NCI-H1930 (cell line): ENCODE measurements at regions not wholly inside any gene's neighbourhood (a gene's known extent, or its start where the extent isn't known, plus 50 kb on each side); places are given as distances from the start of the nearest gene placed in this dataset.
"Not testable (repeated sequence)": the region's sequence is repeated elsewhere in the genome, so short reads cannot be mapped to it uniquely, and the experiment has no call there.

Source experiments
- DNase-seq, 2 experiments: peaks; one replicate each; lab custom pipeline; 2025; lab: John Stamatoyannopoulos, UW

DNA sequence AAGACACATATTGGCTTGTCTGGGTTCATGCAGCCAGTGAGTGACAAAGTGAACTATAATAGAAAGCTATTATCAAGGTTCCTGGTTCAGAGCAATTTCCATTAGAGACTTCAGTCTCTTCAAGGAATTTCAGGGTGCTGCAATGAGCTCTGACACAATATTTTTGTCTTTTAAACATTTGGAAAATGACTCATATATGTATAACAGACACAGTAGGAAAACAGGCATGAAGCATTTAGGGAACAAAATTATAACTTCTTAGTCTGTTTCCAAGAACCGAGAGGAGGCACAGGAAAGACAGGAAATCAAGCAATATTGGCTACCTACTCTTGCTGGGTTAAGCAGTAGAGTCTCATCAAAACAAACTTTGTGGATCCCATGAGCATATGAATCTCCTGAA is 170.4 kb downstream of the PTPRC start:
- no peak for DNase-seq

DNA sequence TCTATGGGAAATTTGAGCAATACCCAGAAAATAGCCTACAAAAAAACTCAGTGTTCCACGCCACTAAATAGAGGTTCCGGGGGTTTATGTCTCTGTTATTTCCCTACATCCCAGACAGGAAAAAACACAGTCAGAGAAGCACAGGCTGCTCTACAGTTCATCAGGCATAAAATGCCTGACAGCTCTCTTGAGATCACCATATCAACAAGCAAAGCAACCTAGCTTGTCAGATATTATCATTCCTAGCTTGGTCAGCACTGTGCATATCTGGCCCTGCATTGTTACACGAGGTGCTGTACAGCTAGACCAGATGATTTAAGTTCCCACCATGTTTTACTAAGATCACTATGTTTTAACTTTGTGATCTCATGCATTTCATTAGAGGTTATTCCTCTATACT is 172.6 kb downstream of the PTPRC start:
- no peak for DNase-seq

DNA sequence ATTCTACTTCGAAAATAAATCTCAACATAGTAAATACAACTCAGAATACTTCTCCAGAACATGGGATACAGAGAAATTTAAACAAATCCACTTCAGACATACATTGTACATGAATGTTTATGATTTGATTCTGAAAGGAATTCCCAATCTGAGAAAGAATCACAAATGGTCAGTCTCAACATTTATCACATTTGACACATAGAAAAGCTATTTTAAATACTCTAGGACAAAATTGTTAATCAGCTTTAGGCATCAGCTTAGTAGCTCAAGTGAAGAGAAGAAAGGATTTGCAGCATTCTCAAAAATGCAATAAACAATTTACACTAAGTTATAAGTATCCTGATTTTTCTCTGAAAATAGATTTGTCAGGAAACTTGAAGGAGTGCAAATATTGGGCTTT is 184.8 kb downstream of the PTPRC start:
- no peak for DNase-seq

DNA sequence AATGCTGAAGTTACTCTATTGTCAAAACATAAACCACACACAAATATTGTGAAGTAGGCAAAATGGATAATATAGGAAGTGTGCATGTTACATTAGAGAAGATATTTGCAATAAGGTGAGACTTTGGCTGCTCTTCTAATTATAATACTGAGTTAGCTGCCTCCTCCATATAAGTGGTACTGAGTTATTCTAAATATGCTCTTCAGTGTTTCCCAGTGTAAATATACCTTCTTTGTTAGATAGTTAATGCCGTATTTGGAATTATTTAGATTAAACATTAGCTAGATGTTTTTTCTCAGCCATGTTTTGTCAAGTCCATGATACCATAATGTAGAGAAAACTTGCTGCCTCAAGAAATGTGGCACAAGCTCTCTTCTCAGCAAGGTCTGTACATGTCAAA is 186.4 kb downstream of the PTPRC start:
- DNase-seq: no peak

DNA sequence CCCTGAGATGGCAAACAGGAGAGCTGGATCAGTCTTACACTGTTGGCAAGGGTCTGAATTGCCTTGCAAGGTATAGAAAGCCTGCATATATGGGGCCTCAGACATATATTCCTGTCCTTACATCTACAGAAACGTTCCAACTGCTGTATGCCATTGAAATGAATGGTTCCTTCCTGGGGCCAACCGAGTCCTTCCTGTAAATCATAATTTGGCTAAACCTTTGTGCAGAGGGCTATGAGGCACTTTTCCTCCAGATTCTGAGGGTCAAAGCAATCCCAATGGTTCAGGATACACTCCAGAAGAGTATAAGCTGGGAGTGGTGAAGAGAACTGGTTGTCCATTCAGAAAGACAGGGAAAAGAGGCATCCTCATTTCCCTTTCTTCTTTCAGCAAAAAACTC is 190.5 kb downstream of the PTPRC start:
- no peak for DNase-seq

DNA sequence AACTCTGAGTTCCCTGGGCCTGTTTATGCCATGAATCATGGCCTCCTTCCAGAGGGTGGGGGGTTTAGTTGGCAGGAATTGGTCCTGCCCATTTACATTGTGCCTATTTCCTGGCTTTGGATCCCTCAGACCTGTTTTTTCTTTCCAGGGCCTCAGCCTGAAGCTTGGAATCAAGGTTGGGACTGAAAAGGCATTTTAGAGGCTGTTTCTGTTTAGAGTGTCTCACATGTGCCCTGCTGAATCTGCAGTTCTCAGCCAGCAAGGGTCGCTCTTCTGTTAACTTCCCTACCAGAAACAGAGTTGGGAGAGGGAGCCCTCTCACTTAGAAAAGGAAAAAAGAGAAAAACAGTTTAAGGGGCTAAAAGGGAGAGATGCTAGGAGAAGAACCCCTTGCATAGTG is 191.1 kb downstream of the PTPRC start:
- no peak for DNase-seq

DNA sequence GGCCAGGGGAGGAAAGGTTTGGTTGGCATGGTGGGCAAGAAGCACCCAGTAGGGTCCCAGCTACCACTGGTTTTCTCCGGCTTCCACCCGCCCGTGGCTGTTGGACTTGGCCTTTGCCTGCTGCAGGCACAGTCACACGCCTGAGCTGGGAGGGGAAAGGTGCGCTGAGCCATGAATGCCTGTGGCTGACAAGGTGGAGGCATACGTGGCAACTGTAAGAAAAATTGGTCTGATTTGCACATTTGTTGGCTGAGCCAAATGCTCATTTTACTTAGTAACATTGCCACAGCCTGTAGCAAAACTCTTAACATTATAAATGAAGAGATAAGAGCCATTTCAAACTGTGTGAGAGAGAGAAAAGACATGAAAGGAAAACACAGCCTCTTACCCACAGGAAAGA is 191.6 kb downstream of the PTPRC start:
- no peak for DNase-seq

DNA sequence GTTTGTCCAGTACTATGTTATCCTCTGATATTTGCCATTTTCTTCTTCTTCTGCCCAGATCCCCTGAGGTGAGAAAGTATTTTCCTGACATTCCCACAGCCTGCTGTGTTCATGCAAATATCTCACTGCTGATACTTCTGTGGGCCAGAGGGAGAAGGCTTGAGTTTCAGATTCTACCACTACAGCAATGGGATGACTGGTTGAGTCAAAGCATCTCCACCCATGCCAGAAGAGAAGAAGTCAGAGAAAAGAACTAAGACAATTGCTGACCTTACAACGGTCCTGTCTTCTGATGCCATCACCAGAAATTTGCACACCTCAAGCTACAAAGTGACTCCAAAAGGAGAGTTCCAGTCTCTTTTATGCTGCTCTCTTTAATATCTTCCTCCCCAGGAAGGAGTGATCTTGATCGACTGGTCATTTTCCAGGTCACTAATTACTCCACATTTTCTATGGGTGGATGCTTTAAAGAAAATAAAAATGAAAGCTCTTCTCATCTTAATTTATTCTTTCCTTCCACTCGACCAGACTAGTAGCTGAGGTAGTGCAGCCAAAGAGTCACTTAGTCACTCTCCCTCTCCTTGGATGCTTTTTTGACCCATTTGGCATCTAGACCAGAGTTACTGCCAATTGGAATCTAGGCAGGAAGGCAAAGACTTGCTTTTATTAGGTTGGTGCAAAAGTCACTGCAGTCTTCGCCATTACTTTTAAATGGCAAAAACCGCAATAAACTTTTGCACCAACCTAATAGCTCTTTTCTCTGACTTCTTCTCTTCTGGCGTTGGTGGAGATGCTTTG is 195.1 kb downstream of the PTPRC start:
- no peak for DNase-seq

DNA sequence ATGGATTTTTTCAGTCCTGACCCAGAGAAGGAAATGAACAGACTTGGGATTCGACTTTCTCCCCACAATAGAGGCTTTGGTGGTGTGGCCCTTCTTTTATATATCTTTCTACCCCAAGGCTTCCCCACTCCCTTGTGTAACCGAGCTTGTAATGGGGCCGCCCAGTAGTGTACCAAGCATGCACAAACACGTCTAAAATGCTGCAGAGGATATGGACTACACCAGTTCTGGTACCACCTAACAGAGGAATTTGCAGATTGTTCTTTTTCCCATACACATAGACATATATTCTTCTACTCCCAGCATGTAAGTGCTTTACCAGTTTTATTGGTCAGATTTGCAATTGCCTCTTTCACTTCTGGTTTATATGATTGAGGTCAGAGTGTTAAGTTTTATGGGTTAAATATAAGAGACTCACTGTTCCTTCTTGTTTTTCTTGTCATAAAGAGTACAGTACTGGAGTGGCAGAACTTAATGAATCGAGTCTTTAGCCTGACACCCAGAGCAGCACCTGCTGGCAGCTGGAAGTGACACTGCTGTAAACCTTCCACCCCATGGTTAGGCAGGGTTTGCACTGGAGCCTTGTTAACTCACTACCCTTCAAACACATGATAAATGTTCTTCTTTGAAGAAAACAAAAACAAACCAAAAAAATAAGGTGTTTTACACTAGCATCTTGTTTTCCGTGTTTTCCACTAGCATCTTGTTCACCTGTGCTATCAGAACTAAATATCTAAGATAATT is 198.6 kb downstream of the PTPRC start:
- no peak for DNase-seq

DNA sequence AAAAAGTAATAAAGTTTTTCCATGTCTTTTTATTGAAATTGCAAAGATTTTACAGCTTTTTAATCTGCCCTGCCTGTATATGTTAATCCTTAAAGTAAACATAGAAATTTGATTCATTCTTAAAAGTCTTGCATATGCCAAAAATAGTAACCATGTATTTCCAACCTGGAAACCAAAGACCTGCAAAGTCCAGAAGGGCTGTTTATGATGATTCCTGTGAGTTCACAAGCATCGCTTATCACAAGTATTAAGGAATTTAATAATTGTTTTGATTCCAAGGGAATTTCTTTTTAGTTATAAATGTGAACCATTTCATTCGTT is 199.1 kb downstream of the PTPRC start:
- DNase-seq: no peak

DNA sequence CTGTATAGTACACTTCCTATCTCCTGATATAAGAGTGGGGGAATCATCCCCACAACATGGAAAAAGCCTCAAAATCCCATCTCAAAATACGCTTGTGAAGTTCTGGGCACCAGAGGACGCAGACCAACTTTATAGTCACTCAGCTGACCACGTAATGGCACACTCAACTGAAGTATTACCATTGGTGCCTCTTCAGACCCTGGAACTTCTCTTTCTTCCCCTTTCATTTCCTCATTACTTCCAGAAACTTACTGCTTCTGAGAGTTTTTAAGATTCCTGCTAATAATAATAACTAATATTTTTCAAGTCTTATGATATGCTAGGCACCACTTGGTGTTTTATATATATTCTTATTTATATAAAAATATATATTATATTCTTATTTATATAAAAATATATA is 202.6 kb downstream of the PTPRC start:
- no peak for DNase-seq

DNA sequence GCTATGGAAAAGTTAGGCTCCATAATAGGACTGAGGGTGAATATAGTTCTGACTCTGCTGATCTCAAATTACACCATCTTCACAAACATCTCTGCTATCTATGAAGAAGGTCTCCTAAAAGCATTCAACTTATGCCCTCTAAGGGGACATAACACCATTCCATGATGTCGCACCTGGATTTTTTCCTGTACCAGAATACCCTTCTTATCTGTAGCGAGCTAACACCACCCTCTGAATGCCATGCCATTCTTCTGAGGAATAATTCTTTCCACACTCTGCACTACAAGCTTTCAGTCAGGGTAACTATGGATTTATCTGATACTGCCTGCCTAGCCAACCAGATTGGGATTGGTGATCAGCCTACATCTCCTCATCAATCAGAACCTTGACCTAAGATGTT is 203.8 kb downstream of the PTPRC start:
- DNase-seq: no peak

DNA sequence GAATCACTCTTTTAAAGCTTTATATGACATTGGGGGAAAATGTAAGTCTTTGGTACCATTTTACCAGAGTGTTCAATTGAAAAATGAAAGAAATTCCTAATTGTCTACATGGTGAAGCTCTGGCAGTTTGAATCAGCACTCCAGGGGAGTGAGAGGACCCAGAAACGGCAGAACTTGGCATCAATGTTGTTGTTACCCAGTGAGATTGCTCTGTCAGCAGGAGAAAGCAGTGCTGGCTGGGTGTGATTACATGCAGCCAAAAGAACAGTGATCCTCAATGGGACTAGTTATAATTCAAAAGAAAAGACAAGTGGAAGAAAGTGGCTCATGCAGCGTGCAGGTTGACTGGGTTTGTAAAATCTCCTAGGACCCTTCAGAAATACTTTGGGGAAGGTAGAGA is 206.4 kb downstream of the PTPRC start:
- DNase-seq: no peak

DNA sequence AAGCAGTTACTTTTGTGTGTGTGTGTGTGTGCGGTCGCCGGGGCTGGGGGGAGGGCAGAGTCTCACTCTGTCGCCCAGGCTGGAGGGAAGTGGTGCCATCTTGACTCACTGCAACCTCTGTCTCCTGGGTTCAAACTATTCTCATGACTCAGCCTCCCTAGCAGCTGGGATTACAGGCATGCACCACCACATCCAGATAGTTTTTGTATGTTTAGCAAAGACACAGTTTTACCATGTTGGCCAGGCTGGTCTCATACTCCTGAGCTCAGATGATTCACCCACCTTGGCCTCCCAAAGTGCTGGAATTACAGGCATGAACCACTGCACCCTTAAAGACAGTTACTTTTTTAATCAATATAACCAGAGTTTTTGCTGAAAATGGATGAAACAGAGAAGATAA is 207.0 kb downstream of the PTPRC start:
- no peak for DNase-seq

DNA sequence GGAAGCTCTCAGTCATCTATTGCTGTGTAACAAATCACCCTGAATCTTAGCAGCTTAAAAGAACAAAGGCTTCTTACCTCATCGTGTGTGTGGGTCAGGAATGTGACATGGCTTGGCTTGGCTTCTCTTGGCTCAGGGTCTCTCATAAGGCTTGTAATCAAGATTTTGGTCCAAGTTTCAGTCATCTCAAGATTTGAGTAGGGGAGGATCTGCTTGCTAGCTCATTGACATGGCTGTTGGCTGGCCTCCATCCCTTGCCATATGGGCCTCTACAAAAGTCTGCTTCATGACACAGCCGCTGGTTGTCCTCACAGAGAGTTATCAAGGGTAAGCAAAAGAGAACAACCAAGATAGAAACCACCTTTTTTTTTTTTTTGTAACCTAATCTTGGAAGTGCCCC is 207.7 kb downstream of the PTPRC start:
- DNase-seq: no peak

DNA sequence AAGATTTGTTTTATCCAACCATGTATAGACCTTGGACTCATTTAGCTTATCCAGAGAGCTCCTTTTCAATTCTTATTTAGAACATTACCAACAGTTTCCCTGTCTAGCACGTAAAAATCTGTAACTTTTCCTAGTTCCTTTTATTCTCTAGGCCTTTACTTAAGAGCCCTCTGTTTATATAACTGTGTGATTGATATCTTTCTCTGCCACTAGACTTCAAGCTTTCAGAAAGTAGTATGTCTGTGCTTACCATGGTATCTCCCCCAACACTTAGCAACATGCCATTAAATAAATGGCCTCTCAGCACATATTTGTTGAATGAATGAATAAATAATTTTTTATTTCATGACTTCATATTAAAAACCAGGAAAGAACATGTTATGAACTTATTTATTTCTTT is 209.4 kb downstream of the PTPRC start:
- DNase-seq: no peak

DNA sequence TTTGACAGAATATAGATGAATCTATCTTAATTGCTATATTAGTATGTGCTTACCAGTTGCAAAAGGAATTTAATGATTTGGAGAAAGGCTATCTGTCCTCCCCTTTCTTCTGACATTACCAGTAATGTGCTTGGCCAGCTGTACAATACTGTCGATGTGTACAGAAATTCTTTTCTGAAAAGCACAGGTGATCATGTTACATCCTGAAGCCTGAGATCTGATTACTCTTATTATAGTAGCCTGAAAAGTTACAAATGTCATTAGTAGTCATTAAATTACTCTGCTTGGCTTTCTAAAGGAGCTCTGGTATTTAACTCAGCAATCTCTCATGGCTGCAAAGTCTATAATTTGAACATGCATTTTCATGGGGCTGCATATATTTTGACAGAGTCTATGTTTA is 209.8 kb downstream of the PTPRC start:
- DNase-seq: no peak

DNA sequence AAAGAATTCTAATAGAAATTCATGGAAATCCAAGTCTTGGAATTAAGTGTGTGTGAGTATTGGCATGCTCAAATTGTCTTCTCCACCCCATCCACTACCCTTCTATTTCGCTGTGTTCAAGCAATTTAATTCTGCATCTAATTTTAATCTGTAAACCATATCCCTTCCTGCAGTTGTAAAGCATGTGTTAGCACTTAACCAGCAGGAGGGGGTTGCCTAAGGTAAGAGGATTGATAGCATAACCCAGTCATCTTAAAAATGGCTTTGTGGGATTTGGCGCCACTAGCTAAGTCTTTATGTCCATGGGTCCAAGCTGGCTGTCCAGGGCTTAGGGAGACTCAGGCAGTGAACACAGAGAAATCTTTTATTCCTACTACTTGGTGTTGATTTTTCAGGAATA is 210.3 kb downstream of the PTPRC start:
- DNase-seq: no peak

DNA sequence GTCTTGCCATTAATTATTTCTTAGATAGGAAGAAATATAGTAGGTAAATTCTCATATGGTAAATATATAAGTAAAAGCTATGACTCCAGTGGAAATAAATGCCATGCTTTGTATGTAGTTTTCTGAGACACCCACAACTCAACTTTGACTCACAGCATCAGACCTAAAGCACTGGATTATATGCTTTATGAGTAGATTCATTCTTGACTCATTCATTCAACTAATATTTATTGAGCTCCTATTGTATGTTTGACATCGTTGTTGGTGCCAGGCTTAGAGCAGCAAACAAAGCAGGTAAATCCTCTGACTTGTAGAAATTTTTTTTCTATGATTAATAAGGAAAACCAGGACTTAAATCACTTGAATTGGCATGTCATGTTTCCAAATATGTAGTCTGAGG is 211.4 kb downstream of the PTPRC start:
- no peak for DNase-seq

DNA sequence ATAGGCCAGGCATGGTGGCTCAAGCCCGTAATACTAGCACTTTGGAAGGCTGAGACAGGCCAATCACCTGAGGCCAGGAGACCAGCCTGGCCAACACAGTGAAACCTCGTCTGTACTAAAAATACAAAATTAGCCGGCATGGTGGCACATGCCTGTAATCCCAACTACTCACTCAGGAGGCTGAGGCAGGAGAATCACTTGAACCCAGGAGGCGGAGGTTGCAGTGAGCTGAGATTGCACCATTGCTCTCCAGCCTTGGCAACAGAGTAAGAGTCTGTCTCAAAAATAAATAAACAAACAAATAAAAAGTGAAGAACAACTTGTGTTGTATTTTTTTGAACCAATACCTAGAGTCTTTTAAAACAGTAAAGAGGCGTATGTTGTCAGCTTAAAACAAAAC is 212.1 kb downstream of the PTPRC start:
- not testable (repeated sequence) for DNase-seq

DNA sequence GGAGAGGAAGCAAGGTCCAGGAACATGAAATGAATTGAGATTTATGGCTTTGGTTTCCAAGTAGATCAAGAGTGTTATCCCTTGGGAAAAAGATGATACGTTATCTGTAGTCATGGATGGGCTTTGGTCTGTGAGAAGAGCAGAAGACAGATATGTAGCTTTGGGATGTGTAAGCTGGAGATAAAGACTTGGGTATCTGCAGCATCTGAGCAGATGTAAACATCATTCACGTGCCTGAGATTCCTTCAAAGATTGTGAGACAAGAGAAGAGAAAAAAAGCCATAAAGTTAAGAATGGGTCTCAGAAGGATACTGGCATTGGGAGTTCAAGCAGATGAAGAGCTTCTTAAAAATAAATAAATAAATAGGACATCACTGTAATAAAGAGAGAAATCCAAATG is 217.8 kb downstream of the PTPRC start:
- no peak for DNase-seq

DNA sequence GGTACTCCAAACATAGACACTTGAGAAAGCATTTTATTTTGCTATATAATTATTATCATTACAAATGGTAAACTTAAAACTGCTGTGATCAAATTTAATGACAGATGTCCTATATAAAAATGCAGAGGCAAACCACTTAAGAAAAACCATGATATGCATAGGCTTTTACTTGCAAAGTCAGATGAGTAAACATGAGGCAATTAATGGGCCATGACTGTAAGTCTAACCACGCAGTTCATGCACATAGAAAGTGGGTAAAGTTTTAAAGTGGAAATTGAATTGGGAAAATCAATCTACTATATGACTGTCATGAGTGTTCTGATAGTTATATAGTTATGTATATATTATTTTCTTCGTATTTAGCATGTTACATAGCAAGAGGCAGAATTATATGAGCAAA is 219.2 kb downstream of the PTPRC start:
- no peak for DNase-seq

DNA sequence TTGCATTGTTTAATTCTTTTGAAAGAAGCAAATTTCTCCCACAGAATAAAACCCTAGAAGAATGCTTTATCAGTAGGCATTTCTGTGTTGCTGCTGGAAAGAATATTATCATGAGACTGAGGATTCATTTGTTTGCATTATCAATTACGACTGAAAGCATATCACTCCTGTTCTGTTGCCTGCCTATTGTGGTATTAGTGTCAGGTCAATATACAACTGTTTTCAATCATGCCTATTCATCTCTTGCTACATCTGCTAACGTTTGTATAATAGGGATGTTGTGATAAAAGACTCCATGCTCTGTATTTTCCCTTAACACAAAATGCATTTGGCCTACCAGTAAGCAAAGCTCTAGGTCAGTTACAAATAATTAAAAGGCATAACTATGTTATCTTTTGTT is 221.5 kb downstream of the PTPRC start:
- DNase-seq: peak; percentile 43 to 59

DNA sequence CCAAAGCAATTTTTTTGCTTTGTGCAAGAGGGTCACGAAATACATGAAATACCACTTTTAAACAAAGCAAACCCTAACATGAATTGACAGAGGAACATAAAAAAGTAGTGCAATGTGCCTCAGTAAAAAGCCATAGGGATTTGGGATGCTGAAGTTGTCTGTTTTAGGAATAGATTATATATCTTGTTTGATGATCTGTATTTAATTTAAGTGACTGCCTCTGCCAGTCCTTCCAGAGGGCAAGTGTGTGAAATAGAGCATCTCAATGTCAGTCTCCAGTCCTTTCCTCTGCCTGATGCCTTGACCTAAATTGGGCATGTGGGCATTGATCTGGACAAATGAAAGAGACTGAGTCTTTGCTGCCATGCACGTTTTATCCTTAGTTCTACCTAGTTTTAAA is 222.8 kb downstream of the PTPRC start:
- DNase-seq: no peak
